Heart left ventricle (tissue), 16 donors: ENCODE measurements at regions not wholly inside any gene's neighbourhood (a gene's known extent, or its start where the extent isn't known, plus 50 kb on each side); places are given as distances from the start of the nearest gene placed in this dataset.
"Not testable (repeated sequence)": the region's sequence is repeated elsewhere in the genome, so short reads cannot be mapped to it uniquely, and the experiment has no call there.

Source experiments
- ATAC-seq, 4 donors: fragments of 200-7000 bp; cut with Tn5 transposase; one replicate each; pipeline ENCODE4 v1.9.1; 2020 to 2022; ENCODE audit warnings: moderate library complexity in 4 of 4, mild to moderate bottlenecking in 3 of 4, moderate number of reproducible peaks in 1 of 4
- DNase-seq, 5 donors: peaks; one replicate each; pipeline ENCODE4 v3.0.0-alpha.2; 2020
- H3K27ac ChIP-seq, 12 donors: fragments of 200-600 bp; sonication (generic) in 4 of 12; one replicate each; pipeline versions ENCODE4 v1.5.0 to v1.8.0; 2016 to 2022; ENCODE audit warnings: mild to moderate bottlenecking in 2 of 12
- H3K27me3 ChIP-seq, 9 donors: fragments of 200-600 bp; sonication (generic) in 2 of 9; one replicate each; pipeline versions ENCODE4 v1.5.1 to v1.8.0; 2016 to 2022; ENCODE audit warnings: mild to moderate bottlenecking in 3 of 9
- H3K36me3 ChIP-seq, 9 donors: fragments of 200-600 bp; sonication (generic) in 2 of 9; one replicate each; pipeline versions ENCODE4 v1.5.0 to v1.8.0; 2018 to 2022; ENCODE audit warnings: mild to moderate bottlenecking in 2 of 9
- H3K4me1 ChIP-seq, 12 donors: fragments of 200-600 bp; sonication (generic) in 4 of 12; one replicate each; pipeline versions ENCODE4 v1.5.0 to v1.8.0; 2016 to 2022; ENCODE audit warnings: mild to moderate bottlenecking in 3 of 12
- H3K4me3 ChIP-seq, 12 donors: fragments of 200-600 bp; sonication (generic) in 4 of 12; one replicate each; pipeline versions ENCODE4 v1.5.0 to v1.8.0; 2017 to 2022; ENCODE audit warnings: mild to moderate bottlenecking in 9 of 12, moderate library complexity in 4 of 12
- H3K9me3 ChIP-seq, 12 donors: fragments of 200-600 bp; sonication (generic) in 4 of 12; one replicate each; pipeline versions ENCODE4 v1.5.0 to v1.8.0; 2016 to 2022; ENCODE audit warnings: mild to moderate bottlenecking in 1 of 12
- CTCF ChIP-seq, 12 donors: fragments of 200-600 bp; sonication (generic) in 4 of 12; IDR thresholded peaks; one replicate each; pipeline versions ENCODE4 v1.5.0 to v1.8.0; 2018 to 2022; ENCODE audit warnings: antibody characterized with exemption in 12 of 12, mild to moderate bottlenecking in 5 of 12
- POLR2A ChIP-seq, 2 donors: fragments of 450-650 bp; IDR thresholded peaks; one replicate each; pipeline ENCODE4 v1.6.1; 2017; ENCODE audit warnings: antibody characterized with exemption in 2 of 2, mild to moderate bottlenecking in 2 of 2, moderate library complexity in 2 of 2
- WGBS, 4 donors: extraction: QIAGEN DNeasy Blood & Tissue Kit in 2 of 4; methylation state at CpG; one replicate each; pipeline versions ENCODE4 v1.1.5 to v1.1.7; 2013 to 2018; 5-methylcytosine and 5-hydroxymethylcytosine counted together
- intact Hi-C, 10 donors: fragments of 100-400 bp; cut with DNase I; formaldehyde crosslinking; loops; one replicate each; pipeline versions ENCODE4 v1.11.1 to v1.14.2; 2022
- donor health status: ischemic (EF 13 %, LVEDD 7.1; RV severe dilation, severe dysfunction).
- donor health status: healthy with polysubstance abuse.
- donor health status: DM: no; HTN: yes; CAD: no.
- donor health status: DM: no; HTN: no; CAD: no.
- donor health status: ischemic (EF 25% LVEDD 6.9; RV normal size, moderate dysfunction).
- donor health status: ischemic (EF 25% LVEDD 5.7; RV mildly dilated, moderate dysfunction).
- donor health status: healthy.
- donor health status: DM: yes; HTN: yes; CAD: no.
- donor health status: ischemic (EF 35%, LVEDD 5.7; RV mildly dilated, moderate dysfunction).
- donor health status: nonischemic (EF 11% LVEDD 7.7; RV severe dilation, severe dysfunction).
- donor health status: DM: yes; HTN: yes; CAD: no.
- donor health status: PGD.
- donor health status: ischemic (EF 29% LVEDD 5.4; RV normal size, mild dysfunction).
- donor health status: nonischemic (EF 23%, LVEDD 6.1; RV moderate dilation, normal function).

- no peaks in the 10 kb centered on the region for H3K27me3 ChIP-seq
- no peak for TF ChIP-seq CTCF (IDR thresholded peaks at IDR 0.05)
- TF ChIP-seq POLR2A (IDR thresholded peaks at IDR 0.05): no peak
- no peak overlapping the region for H3K27ac ChIP-seq
- H3K4me1 ChIP-seq: no peaks in the 10 kb centered on the region
- DNase-seq: no peak
- no peak for ATAC-seq
- intact Hi-C loops: no loop called here
- 74 to 83% (median 78%) methylated on average over 2 of the region's 2 CpGs for WGBS, 4 donors
- H3K4me3 ChIP-seq: no peak overlapping the region
- H3K9me3 ChIP-seq: peaks cover 0 to 11% (median 0%) of the 10 kb centered on the region in 12 donors
- no peaks in the 10 kb centered on the region for H3K36me3 ChIP-seq
Observed at GRCh38 chr1:191508239-191508638, 650.0 kb upstream of the RGS18 start.

- H3K36me3 ChIP-seq, ATAC-seq, H3K27me3 ChIP-seq, H3K4me3 ChIP-seq, H3K4me1 ChIP-seq, DNase-seq, intact Hi-C loops, H3K27ac ChIP-seq: not testable (repeated sequence)
- peaks cover 0 to 17% (median 0%) of the 10 kb centered on the region in 12 donors for H3K9me3 ChIP-seq
- 85 to 91% (median 88%) methylated on average over 3 of the region's 3 CpGs for WGBS, 4 donors
Observed at GRCh38 chr1:191511480-191511879, 646.8 kb upstream of the RGS18 start.

GRCh38 chr1:191517826-191518225 lies 640.4 kb upstream of the RGS18 start:
- no peak overlapping the region for H3K27ac ChIP-seq
- H3K9me3 ChIP-seq: peaks cover 0 to 12% (median 0%) of the 10 kb centered on the region in 12 donors
- intact Hi-C loops: no loop called here
- TF ChIP-seq CTCF (IDR thresholded peaks at IDR 0.05): no peak
- no peaks in the 10 kb centered on the region for H3K4me1 ChIP-seq
- no peak for DNase-seq
- ATAC-seq: no peak
- H3K27me3 ChIP-seq: no peaks in the 10 kb centered on the region
- no peaks in the 10 kb centered on the region for H3K36me3 ChIP-seq
- H3K4me3 ChIP-seq: no peak overlapping the region

DNA sequence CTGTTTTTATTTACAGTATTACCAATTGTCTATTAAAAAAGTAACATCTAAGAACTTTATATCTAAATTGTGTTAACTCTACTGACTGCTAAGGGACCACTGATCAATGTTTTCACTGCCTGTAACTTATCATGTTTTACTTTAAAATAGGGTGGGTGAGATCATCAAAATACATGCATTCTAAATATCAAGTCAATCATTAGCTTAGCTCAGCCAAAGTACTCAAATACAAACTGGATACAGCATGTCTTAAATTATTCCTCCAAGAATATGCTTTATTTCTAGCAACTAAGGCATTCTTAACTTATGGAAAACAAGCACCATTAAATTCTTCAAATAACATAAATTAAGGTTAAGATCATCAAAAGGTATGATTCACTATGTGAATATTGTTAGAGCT lies 638.7 kb upstream of the RGS18 start:
- Histone ChIP-seq H3K27ac (no peak overlapping the region), H3K27me3 (no peaks in the 10 kb centered on the region), H3K36me3 (no peaks in the 10 kb centered on the region), H3K9me3 (peaks cover 0 to 3% (median 0%) of the 10 kb centered on the region in 12 donors), H3K4me3 (no peak overlapping the region), H3K4me1 (no peaks in the 10 kb centered on the region)
- ATAC-seq (no peak), DNase-seq (no peak)
- no peak for TF ChIP-seq CTCF (IDR thresholded peaks at IDR 0.05)
- TF ChIP-seq POLR2A (IDR thresholded peaks at IDR 0.05): no peak
- intact Hi-C loops: no loop called here

- 43 to 47% (median 45%) methylated on average over 3 of the region's 3 CpGs for WGBS, 4 donors
- Histone ChIP-seq H3K4me1 (no peaks in the 10 kb centered on the region), H3K4me3 (no peak overlapping the region), H3K36me3 (no peaks in the 10 kb centered on the region), H3K27ac (no peak overlapping the region), H3K27me3 (no peaks in the 10 kb centered on the region), H3K9me3 (peaks cover 0 to 3% (median 0%) of the 10 kb centered on the region in 12 donors)
- ATAC-seq: no peak
- intact Hi-C loops: no loop called here
- no peak for TF ChIP-seq POLR2A (IDR thresholded peaks at IDR 0.05)
- DNase-seq: no peak
Observed at GRCh38 chr1:191520345-191520744, 637.9 kb upstream of the RGS18 start.

GRCh38 chr1:191525944-191526343 lies 632.3 kb upstream of the RGS18 start:
- intact Hi-C loops, H3K27me3 ChIP-seq, H3K4me1 ChIP-seq, DNase-seq, ATAC-seq, H3K27ac ChIP-seq, H3K36me3 ChIP-seq, H3K4me3 ChIP-seq, H3K9me3 ChIP-seq: not testable (repeated sequence)
- 92 to 96% (median 93%) methylated on average over 5 of the region's 5 CpGs for WGBS, 4 donors
